HFFc6 (cell line): ENCODE measurements at regions not wholly inside any gene's neighbourhood (a gene's known extent, or its start where the extent isn't known, plus 50 kb on each side); places are given as distances from the start of the nearest gene placed in this dataset.
A peak's percentile ranks its signal among the peaks of the same experiment; 100 is the strongest.

Source experiments
- DNase-seq: peaks from one replicate; pipeline ENCODE4 v3.0.0-alpha.2; 2018
- H3K27ac Mint-ChIP-seq: 2 replicates; pipeline ENCODE4 v1.8.0; 2020; ENCODE audit warnings: mild to moderate bottlenecking, mixed read lengths
- H3K27me3 Mint-ChIP-seq: 2 replicates; pipeline ENCODE4 v1.8.0; 2021; ENCODE audit warnings: mild to moderate bottlenecking, moderate library complexity, mixed read lengths; ENCODE audit not compliant: insufficient read depth
- H3K36me3 Mint-ChIP-seq: 2 replicates; pipeline ENCODE4 v1.8.0; 2021; ENCODE audit warnings: low read depth, mixed read lengths
- H3K4me1 Mint-ChIP-seq: 2 replicates; pipeline ENCODE4 v1.8.0; 2020; ENCODE audit warnings: low read depth, mixed read lengths
- H3K4me3 Mint-ChIP-seq: 2 replicates; pipeline ENCODE4 v1.8.0; 2020; ENCODE audit warnings: mild to moderate bottlenecking, moderate library complexity, mixed read lengths
- H3K9me3 Mint-ChIP-seq: 2 replicates; pipeline ENCODE4 v1.8.0; 2020; ENCODE audit warnings: mild to moderate bottlenecking, mixed read lengths
- CTCF ChIP-seq: fragments of 200-600 bp; sonication (generic); IDR thresholded peaks from 2 replicates; pipeline ENCODE4 v1.5.0; 2021; ENCODE audit warnings: antibody characterized with exemption, mild to moderate bottlenecking

- peaks cover 24% of the 10 kb centered on the region for H3K36me3 Mint-ChIP-seq
- H3K4me1 Mint-ChIP-seq, result peaks cover 49% of the 10 kb centered on the region
- no peak overlapping the region for H3K4me3 Mint-ChIP-seq
- H3K9me3 Mint-ChIP-seq, result peaks cover 16% of the 10 kb centered on the region
- H3K27me3 Mint-ChIP-seq, result no peaks in the 10 kb centered on the region
- no peak for TF ChIP-seq CTCF
- no peak for DNase-seq
- peak overlapping the region; percentile 28 for H3K27ac Mint-ChIP-seq
These were observed 80.0 kb upstream of the MAP4K3 start for GRCh38 chr2:39517102-39517436.

GRCh38 chr2:39517622-39518021 lies 80.5 kb upstream of the MAP4K3 start:
- Mint-ChIP-seq H3K27ac (0 out of 2 replicates have a peak overlapping the region, but pooled peaks have one; percentile 28), H3K36me3 (peaks cover 29% of the 10 kb centered on the region), H3K4me3 (no peak overlapping the region), H3K9me3 (peaks cover 22% of the 10 kb centered on the region), H3K27me3 (no peaks in the 10 kb centered on the region), H3K4me1 (peaks cover 49% of the 10 kb centered on the region)
- DNase-seq, result no peak
- no peak for TF ChIP-seq CTCF

GRCh38 chr2:39519886-39520285 lies 82.8 kb upstream of the MAP4K3 start:
- H3K9me3 Mint-ChIP-seq, result peaks cover 27% of the 10 kb centered on the region
- H3K27me3 Mint-ChIP-seq, result no peaks in the 10 kb centered on the region; the same call in 1 of the 2 replicates
- no peak overlapping the region for H3K4me3 Mint-ChIP-seq
- H3K4me1 Mint-ChIP-seq, result peaks cover 53% of the 10 kb centered on the region
- H3K36me3 Mint-ChIP-seq, result peaks cover 31% of the 10 kb centered on the region
- no peak overlapping the region for H3K27ac Mint-ChIP-seq
- DNase-seq, result no peak
- no peak for TF ChIP-seq CTCF

GRCh38 chr2:39521876-39522517 lies 84.9 kb upstream of the MAP4K3 start:
- Mint-ChIP-seq H3K27ac (no peak overlapping the region), H3K9me3 (peaks cover 27% of the 10 kb centered on the region), H3K4me1 (peaks cover 53% of the 10 kb centered on the region), H3K36me3 (peaks cover 31% of the 10 kb centered on the region), H3K4me3 (no peak overlapping the region), H3K27me3 (no peaks in the 10 kb centered on the region; the same call in 1 of the 2 replicates)
- TF ChIP-seq CTCF, result no peak
- no peak for DNase-seq

GRCh38 chr2:39522518-39522877 lies 85.4 kb upstream of the MAP4K3 start:
- Mint-ChIP-seq H3K27ac (0 out of 2 replicates have a peak overlapping the region, but pooled peaks have one; percentile 31), H3K4me1 (peaks cover 48% of the 10 kb centered on the region), H3K4me3 (peak overlapping the region; percentile 38), H3K36me3 (peaks cover 31% of the 10 kb centered on the region), H3K27me3 (no peaks in the 10 kb centered on the region; the same call in 1 of the 2 replicates), H3K9me3 (peaks cover 27% of the 10 kb centered on the region)
- TF ChIP-seq CTCF, result no peak
- DNase-seq, result no peak
